ENCODE measurements at regions not wholly inside any gene's neighbourhood (a gene's known extent, or its start where the extent isn't known, plus 50 kb on each side); places are given as distances from the start of the nearest gene placed in this dataset.

- TF ChIP-seq ZNF414 (CRISPR knock-in tag; IDR thresholded peaks at IDR 0.05) (no peak), ZNF784 (CRISPR knock-in tag; IDR thresholded peaks at IDR 0.05; ENCODE audit: borderline replicate concordance) (no peak), BRF2 (CRISPR knock-in tag; IDR thresholded peaks at IDR 0.05) (no peak), ZNF232 (CRISPR knock-in tag; IDR thresholded peaks at IDR 0.05; ENCODE audit: borderline replicate concordance) (no peak), TSC22D2 (CRISPR knock-in tag; IDR thresholded peaks at IDR 0.05; ENCODE audit: borderline replicate concordance) (no peak), ZNF564 (CRISPR knock-in tag; IDR thresholded peaks at IDR 0.05) (no peak), ZNF138 (CRISPR knock-in tag; IDR thresholded peaks at IDR 0.05; ENCODE audit: low read depth) (no peak), ZHX1 (CRISPR knock-in tag; IDR thresholded peaks at IDR 0.05; ENCODE audit: low read depth) (no peak), BATF2 (CRISPR knock-in tag; IDR thresholded peaks at IDR 0.05) (no peak), ZNF773 (CRISPR knock-in tag; IDR thresholded peaks at IDR 0.05; ENCODE audit: borderline replicate concordance) (no peak), ISL2 (CRISPR knock-in tag; IDR thresholded peaks at IDR 0.05) (no peak), AHDC1 (CRISPR knock-in tag; IDR thresholded peaks at IDR 0.05; ENCODE audit: borderline replicate concordance) (no peak), HNRNPLL (IDR thresholded peaks at IDR 0.05; ENCODE audit: low read depth, low read length, poor library complexity, severe bottlenecking) (no peak), PRMT3 (CRISPR knock-in tag; IDR thresholded peaks at IDR 0.05; ENCODE audit: borderline replicate concordance, low read depth) (no peak)
Observed at GRCh38 chr5:173767574-173768266, 120.4 kb upstream of the CPEB4 start (continued).

All from HepG2 (cell line).